ENCODE measurements at regions not wholly inside any gene's neighbourhood (a gene's known extent, or its start where the extent isn't known, plus 50 kb on each side); places are given as distances from the start of the nearest gene placed in this dataset.

DNA sequence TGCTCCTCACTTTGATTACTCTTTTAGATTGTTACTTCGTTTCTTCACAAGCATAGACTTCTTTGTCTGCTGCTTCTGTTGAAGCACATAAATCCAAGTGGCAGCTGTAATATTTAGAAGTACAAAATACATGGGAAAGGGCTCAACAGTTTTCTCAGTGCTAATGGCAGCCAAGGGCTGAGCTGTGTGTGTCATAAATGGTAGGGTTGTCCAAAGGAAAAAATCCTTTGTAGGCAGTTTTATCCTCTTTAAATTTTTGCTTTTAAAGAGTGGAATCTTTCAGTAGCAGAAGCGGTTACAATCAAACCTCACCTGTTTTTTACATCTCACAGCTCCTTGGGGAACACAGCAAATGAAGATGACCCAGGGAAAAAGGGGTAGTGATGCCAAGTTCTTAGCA is 650.8 kb downstream of the PLPP3 start:
- Histone ChIP-seq H3K27ac (ENCODE audit: low read depth, low read length) (no peak overlapping the region), H3K9ac (ENCODE audit: low read depth, low read length) (no peak overlapping the region), H3K9me3 (ENCODE audit: control insufficient read depth, insufficient read depth, low read length) (no peaks in the 10 kb centered on the region), H3K36me3 (ENCODE audit: control insufficient read depth, insufficient read depth, low read length) (no peaks in the 10 kb centered on the region), H3K4me3 (ENCODE audit: low read depth, low read length) (no peak overlapping the region), H3K27me3 (ENCODE audit: control insufficient read depth, insufficient read depth, low read length) (no peaks in the 10 kb centered on the region), H3K4me1 (ENCODE audit: control insufficient read depth, insufficient read depth, low read length) (no peaks in the 10 kb centered on the region)

DNA sequence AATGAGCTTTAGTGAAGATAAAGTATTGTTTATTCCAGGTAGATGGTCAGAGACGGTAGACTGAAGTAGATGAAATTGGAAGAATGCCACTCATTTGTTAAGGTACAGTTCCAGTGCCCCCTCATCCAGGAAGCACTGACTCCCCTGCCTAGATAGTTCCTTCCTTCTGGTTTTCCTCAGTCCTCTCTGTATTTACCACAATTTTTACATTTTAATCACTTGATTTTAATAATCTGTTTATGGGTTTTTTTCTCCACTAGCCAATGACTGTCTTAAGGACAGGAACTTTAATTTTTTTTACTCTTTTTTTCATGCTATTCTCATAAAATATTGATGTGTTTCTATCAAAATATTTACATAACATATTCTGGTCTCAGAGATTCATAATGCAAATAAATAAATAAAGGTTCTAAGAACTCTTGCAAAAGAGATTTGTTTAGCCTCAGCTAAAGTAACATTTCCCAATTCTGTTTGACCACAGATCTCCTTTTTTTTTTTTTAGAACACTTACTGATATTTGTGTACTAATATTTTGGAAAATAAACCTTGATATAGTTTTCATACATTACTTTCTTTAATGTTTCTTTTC is 651.6 kb downstream of the PLPP3 start:
- no peaks in the 10 kb centered on the region for H3K9me3 ChIP-seq (ENCODE audit: control insufficient read depth, insufficient read depth, low read length)
- H3K9ac ChIP-seq (ENCODE audit: low read depth, low read length) = no peak overlapping the region
- H3K4me3 ChIP-seq (ENCODE audit: low read depth, low read length) = no peak overlapping the region
- H3K27ac ChIP-seq (ENCODE audit: low read depth, low read length) = no peak overlapping the region
- no peaks in the 10 kb centered on the region for H3K4me1 ChIP-seq (ENCODE audit: control insufficient read depth, insufficient read depth, low read length)
- no peaks in the 10 kb centered on the region for H3K36me3 ChIP-seq (ENCODE audit: control insufficient read depth, insufficient read depth, low read length)
- no peaks in the 10 kb centered on the region for H3K27me3 ChIP-seq (ENCODE audit: control insufficient read depth, insufficient read depth, low read length)

DNA sequence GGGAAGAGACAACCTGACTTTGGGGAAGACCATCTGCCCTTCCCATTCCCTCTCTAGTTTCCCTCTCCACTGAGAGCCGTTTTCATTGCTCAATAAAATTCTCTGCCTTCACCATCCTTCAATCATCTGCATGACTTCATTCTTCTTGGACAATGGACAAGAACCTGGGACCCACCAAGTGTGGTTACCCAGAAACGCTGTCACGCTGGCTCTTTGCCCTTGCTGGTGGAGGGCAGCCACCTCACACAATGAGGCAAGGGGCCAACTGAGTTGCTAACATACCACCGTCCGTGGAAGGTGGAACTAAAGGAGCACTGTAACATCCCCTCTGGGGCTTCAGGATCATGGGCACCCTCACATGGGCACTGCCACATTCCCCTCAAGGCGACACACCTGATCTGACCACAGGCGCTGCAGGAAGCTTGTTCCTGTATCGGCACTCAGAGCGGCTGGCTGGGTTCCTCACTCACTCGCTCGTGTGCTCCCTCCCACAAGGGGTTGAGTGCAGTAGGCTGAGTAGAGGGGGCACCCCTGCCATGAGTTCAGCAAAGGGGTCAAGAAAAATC is 652.4 kb downstream of the PLPP3 start:
- no peak overlapping the region for H3K27ac ChIP-seq (ENCODE audit: low read depth, low read length)
- H3K36me3 ChIP-seq (ENCODE audit: control insufficient read depth, insufficient read depth, low read length) = no peaks in the 10 kb centered on the region
- H3K9ac ChIP-seq (ENCODE audit: low read depth, low read length) = no peak overlapping the region
- H3K9me3 ChIP-seq (ENCODE audit: control insufficient read depth, insufficient read depth, low read length) = no peaks in the 10 kb centered on the region
- H3K27me3 ChIP-seq (ENCODE audit: control insufficient read depth, insufficient read depth, low read length) = no peaks in the 10 kb centered on the region
- no peaks in the 10 kb centered on the region for H3K4me1 ChIP-seq (ENCODE audit: control insufficient read depth, insufficient read depth, low read length)
- no peak overlapping the region for H3K4me3 ChIP-seq (ENCODE audit: low read depth, low read length)

DNA sequence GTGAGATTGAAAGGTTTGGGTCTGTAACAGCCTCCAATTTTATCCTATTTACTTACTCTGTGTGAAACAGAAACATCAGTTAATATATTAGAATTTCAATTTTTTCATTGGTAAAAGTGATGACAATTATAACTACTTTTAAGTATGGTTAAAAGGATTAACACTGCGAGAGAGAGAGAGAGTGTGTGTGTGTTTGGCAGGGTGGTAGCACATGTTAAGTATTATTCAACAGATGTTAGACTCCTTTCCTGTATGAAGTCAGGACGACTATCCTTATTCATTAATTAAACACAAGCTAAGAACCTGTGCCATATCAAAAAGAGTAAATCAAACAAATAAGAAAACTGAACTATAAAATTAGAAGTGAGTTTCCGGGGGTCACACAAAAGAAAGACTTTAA is 662.5 kb downstream of the PLPP3 start:
- Histone ChIP-seq H3K36me3 (ENCODE audit: control insufficient read depth, insufficient read depth, low read length) (no peaks in the 10 kb centered on the region), H3K9ac (ENCODE audit: low read depth, low read length) (no peak overlapping the region), H3K4me3 (ENCODE audit: low read depth, low read length) (no peak overlapping the region), H3K9me3 (ENCODE audit: control insufficient read depth, insufficient read depth, low read length) (0 out of 2 replicates have a peak, but pooled peaks cover 5% of the 10 kb centered on the region), H3K4me1 (ENCODE audit: control insufficient read depth, insufficient read depth, low read length) (no peaks in the 10 kb centered on the region), H3K27ac (ENCODE audit: low read depth, low read length) (no peak overlapping the region), H3K27me3 (ENCODE audit: control insufficient read depth, insufficient read depth, low read length) (no peaks in the 10 kb centered on the region)

DNA sequence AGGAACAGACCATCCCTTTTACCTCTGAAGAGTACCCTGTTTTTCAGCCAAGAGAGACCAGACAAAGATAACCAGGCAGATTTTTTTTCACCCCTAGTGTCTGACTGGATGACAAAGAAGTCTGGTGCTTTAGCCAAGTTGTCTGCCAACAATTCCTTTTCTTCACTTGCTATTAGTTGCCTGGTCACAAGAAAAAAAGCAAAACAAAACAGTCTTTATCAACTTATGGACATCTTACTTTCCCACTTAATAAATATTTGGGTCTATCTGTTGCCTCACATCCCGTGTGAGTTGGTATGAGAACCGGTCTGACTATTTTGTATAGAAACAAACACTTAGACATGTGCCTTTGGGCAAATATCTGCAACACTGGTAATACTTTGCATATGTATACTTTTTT is 662.9 kb downstream of the PLPP3 start:
- Histone ChIP-seq H3K36me3 (ENCODE audit: control insufficient read depth, insufficient read depth, low read length) (no peaks in the 10 kb centered on the region), H3K27ac (ENCODE audit: low read depth, low read length) (no peak overlapping the region), H3K9me3 (ENCODE audit: control insufficient read depth, insufficient read depth, low read length) (0 out of 2 replicates have a peak, but pooled peaks cover 5% of the 10 kb centered on the region), H3K4me3 (ENCODE audit: low read depth, low read length) (no peak overlapping the region), H3K27me3 (ENCODE audit: control insufficient read depth, insufficient read depth, low read length) (no peaks in the 10 kb centered on the region), H3K9ac (ENCODE audit: low read depth, low read length) (no peak overlapping the region), H3K4me1 (ENCODE audit: control insufficient read depth, insufficient read depth, low read length) (no peaks in the 10 kb centered on the region)

DNA sequence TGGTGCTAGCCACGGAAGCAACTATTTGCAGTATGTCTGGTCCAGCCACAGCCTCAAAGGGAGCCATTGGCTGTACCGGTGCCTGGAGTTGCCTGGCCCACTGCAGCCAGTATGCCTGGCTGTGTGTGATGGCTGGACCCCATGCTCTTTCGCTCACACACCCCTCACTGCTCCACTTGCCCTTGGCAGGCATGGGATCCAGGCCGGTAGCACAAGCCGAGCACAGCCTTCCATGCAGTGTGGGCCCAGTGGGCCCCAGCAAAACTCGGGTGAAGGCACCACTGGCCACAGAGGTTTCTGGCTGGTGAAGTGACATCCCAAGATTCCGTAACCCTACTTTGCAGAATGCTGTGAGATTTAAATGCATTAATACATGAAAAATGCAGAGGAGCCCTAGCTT is 665.8 kb downstream of the PLPP3 start:
- Histone ChIP-seq H3K4me3 (ENCODE audit: low read depth, low read length) (no peak overlapping the region), H3K36me3 (ENCODE audit: control insufficient read depth, insufficient read depth, low read length) (no peaks in the 10 kb centered on the region), H3K9me3 (ENCODE audit: control insufficient read depth, insufficient read depth, low read length) (0 out of 2 replicates have a peak, but pooled peaks cover 5% of the 10 kb centered on the region), H3K27me3 (ENCODE audit: control insufficient read depth, insufficient read depth, low read length) (no peaks in the 10 kb centered on the region), H3K4me1 (ENCODE audit: control insufficient read depth, insufficient read depth, low read length) (no peaks in the 10 kb centered on the region), H3K27ac (ENCODE audit: low read depth, low read length) (no peak overlapping the region), H3K9ac (ENCODE audit: low read depth, low read length) (no peak overlapping the region)

DNA sequence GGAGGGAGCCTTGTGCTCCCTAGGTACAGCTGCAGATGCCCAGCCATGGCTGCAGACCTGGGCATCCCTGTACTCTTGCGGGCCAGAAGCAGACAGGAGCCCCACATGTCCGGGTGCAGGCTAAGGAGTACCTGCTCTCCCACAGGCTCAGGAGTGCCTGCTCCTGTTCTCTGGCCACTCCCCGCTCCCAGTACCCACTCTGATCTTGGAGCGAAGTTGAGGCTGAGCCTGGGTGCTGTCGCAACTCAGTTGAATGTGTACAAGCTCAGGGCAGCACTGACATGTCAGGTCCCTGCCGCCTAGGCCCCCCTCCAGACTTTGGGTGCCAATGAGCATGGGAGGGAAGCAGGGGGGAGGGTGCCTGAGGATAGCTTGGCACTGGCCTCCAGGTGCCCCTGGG is 666.9 kb downstream of the PLPP3 start:
- Histone ChIP-seq H3K27ac (ENCODE audit: low read depth, low read length) (no peak overlapping the region), H3K27me3 (ENCODE audit: control insufficient read depth, insufficient read depth, low read length) (no peaks in the 10 kb centered on the region)

DNA sequence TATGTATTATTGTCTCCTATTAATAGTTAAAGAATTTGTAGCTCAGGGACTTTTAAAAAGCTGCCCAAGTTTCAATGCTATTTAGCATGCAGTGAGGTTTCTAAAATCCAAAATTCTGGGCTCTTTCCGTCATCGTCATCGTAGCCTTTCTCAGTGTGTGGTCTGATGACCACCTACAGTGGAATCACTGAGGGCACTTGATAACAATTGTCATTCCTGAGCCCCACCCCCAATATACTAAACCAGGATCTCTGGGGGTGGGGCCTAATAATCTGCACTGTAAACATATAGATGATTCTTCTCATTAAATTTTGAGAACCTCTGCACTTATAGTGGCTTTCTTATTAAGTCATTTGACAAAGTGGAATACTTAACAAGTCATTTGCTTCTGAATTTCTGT is 674.8 kb downstream of the PLPP3 start:
- Histone ChIP-seq H3K27me3 (ENCODE audit: control insufficient read depth, insufficient read depth, low read length) (no peaks in the 10 kb centered on the region), H3K27ac (ENCODE audit: low read depth, low read length) (no peak overlapping the region), H3K9me3 (ENCODE audit: control insufficient read depth, insufficient read depth, low read length) (no peaks in the 10 kb centered on the region), H3K36me3 (ENCODE audit: control insufficient read depth, insufficient read depth, low read length) (no peaks in the 10 kb centered on the region), H3K4me3 (ENCODE audit: low read depth, low read length) (no peak overlapping the region), H3K4me1 (ENCODE audit: control insufficient read depth, insufficient read depth, low read length) (peaks cover 3% of the 10 kb centered on the region; the same call in 1 of the 2 replicates), H3K9ac (ENCODE audit: low read depth, low read length) (no peak overlapping the region)

More for the DNA sequence above, 666.9 kb downstream of the PLPP3 start:
- H3K4me3 ChIP-seq (ENCODE audit: low read depth, low read length) = no peak overlapping the region
- H3K36me3 ChIP-seq (ENCODE audit: control insufficient read depth, insufficient read depth, low read length) = no peaks in the 10 kb centered on the region
- no peaks in the 10 kb centered on the region for H3K4me1 ChIP-seq (ENCODE audit: control insufficient read depth, insufficient read depth, low read length)
- 0 out of 2 replicates have a peak, but pooled peaks cover 5% of the 10 kb centered on the region for H3K9me3 ChIP-seq (ENCODE audit: control insufficient read depth, insufficient read depth, low read length)
- no peak overlapping the region for H3K9ac ChIP-seq (ENCODE audit: low read depth, low read length)

DNA sequence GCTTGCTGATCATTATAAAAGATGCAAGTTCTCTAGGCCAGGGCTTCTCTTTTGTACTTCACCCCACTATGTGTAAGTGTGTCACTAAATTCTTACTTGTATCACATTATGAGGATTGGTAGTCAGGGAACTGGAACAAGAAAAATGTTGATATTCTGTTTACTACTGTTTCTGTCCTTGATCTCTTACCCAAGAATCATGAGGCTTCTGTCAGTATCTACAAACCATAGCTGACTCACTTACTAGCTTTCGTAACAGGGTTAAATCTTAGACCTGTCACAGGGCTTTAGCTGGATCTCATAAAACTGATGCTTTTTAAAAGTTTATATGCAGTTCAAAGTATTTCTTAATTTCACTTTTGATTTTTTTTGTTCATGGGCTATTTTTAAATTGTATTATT is 681.2 kb downstream of the PLPP3 start:
- no peaks in the 10 kb centered on the region for H3K27me3 ChIP-seq (ENCODE audit: control insufficient read depth, insufficient read depth, low read length)
- no peak overlapping the region for H3K27ac ChIP-seq (ENCODE audit: low read depth, low read length)
- H3K4me3 ChIP-seq (ENCODE audit: low read depth, low read length) = no peak overlapping the region

DNA sequence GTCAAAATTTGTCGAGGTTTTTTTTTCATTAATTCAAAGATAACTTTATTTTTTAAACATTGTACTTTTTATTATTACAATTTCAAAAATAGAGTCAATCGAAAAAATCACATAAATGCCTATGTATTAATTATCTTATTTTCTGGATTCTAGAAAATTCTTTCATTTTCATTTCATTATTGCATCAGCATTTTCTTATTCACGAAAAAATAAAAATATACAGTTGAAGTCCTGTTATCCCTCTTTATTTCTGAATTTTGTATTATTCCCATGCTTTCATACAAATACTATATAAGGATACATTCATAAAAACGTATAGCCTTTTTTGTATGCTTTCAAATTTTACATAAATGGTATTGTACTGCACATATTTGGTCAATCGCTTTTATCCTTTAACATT is 681.0 kb upstream of the USP24 start:
- no peak overlapping the region for H3K27ac ChIP-seq (ENCODE audit: low read depth, low read length)
- no peak overlapping the region for H3K9ac ChIP-seq (ENCODE audit: low read depth, low read length)
- H3K27me3 ChIP-seq (ENCODE audit: control insufficient read depth, insufficient read depth, low read length) = no peaks in the 10 kb centered on the region
- no peaks in the 10 kb centered on the region for H3K9me3 ChIP-seq (ENCODE audit: control insufficient read depth, insufficient read depth, low read length)
- H3K4me1 ChIP-seq (ENCODE audit: control insufficient read depth, insufficient read depth, low read length) = no peaks in the 10 kb centered on the region
- no peaks in the 10 kb centered on the region for H3K36me3 ChIP-seq (ENCODE audit: control insufficient read depth, insufficient read depth, low read length)
- H3K4me3 ChIP-seq (ENCODE audit: low read depth, low read length) = no peak overlapping the region

More for the DNA sequence above, 681.2 kb downstream of the PLPP3 start:
- Histone ChIP-seq H3K4me1 (ENCODE audit: control insufficient read depth, insufficient read depth, low read length) (no peaks in the 10 kb centered on the region), H3K9ac (ENCODE audit: low read depth, low read length) (no peak overlapping the region), H3K9me3 (ENCODE audit: control insufficient read depth, insufficient read depth, low read length) (no peaks in the 10 kb centered on the region), H3K36me3 (ENCODE audit: control insufficient read depth, insufficient read depth, low read length) (no peaks in the 10 kb centered on the region)

DNA sequence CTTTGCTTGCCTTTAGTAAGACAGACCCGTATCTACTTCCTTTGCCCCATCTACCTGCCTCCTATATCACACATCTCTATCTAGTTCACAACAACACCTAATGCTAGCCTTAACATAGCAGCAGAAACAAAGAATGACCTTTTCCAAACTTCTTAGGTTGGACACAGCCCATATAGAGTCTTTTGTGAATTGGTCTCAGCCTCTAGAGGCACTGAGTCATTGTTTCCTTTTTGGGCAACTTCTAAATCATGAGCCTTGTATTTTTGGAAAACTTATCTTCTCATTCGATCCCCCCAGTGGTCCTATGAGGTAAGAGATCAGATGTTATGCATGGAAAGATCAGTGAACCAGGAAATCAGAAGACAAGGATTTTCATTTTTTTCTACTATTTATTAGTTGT is 679.4 kb upstream of the USP24 start:
- Histone ChIP-seq H3K27ac (ENCODE audit: low read depth, low read length) (no peak overlapping the region), H3K4me3 (ENCODE audit: low read depth, low read length) (no peak overlapping the region), H3K36me3 (ENCODE audit: control insufficient read depth, insufficient read depth, low read length) (no peaks in the 10 kb centered on the region), H3K9me3 (ENCODE audit: control insufficient read depth, insufficient read depth, low read length) (no peaks in the 10 kb centered on the region), H3K27me3 (ENCODE audit: control insufficient read depth, insufficient read depth, low read length) (no peaks in the 10 kb centered on the region), H3K4me1 (ENCODE audit: control insufficient read depth, insufficient read depth, low read length) (no peaks in the 10 kb centered on the region), H3K9ac (ENCODE audit: low read depth, low read length) (no peak overlapping the region)

Data from HUES48 (cell line).